ENCODE measurements at regions not wholly inside any gene's neighbourhood (a gene's known extent, or its start where the extent isn't known, plus 50 kb on each side); places are given as distances from the start of the nearest gene placed in this dataset.
"Not testable (repeated sequence)": the region's sequence is repeated elsewhere in the genome, so short reads cannot be mapped to it uniquely, and the experiment has no call there.

GRCh38 chr14:105765072-105765825, 238.9 kb downstream of the TMEM121 start:
- DNase-seq, result not testable (repeated sequence)

- no peak for DNase-seq
Observed at GRCh38 chr14:105765893-105766614, 239.7 kb downstream of the TMEM121 start.

GRCh38 chr14:105767315-105767714, 240.9 kb downstream of the TMEM121 start:
- no peak for DNase-seq

GRCh38 chr14:105768039-105768438, 241.7 kb downstream of the TMEM121 start:
- not testable (repeated sequence) for DNase-seq

DNA sequence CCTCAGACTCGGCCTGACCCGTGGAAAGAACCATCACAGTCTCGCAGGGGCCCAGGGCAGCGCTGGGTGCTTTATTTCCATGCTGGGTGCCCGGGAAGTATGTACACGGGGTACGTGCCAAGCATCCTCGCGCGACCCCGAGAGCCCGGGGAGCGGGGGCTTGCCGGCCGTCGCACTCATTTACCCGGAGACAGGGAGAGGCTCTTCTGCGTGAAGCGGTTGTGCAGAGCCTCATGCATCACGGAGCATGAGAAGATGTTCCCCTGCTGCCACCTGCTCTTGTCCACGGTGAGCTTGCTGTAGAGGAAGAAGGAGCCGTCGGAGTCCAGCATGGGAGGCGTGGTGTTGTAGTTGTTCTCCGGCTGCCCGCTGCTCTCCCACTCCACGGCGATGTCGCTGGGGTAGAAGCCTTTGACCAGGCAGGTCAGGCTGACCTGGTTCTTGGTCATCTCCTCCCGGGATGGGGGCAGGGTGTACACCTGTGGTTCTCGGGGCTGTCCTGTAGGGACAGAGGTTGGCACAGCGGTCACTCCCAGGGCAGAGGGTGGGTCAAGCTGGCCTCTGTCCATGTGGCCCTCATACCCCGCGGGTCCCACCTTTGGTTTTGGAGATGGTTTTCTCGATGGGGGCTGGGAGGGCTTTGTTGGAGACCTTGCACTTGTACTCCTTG, 242.8 kb downstream of the TMEM121 start:
- not testable (repeated sequence) for DNase-seq

DNA sequence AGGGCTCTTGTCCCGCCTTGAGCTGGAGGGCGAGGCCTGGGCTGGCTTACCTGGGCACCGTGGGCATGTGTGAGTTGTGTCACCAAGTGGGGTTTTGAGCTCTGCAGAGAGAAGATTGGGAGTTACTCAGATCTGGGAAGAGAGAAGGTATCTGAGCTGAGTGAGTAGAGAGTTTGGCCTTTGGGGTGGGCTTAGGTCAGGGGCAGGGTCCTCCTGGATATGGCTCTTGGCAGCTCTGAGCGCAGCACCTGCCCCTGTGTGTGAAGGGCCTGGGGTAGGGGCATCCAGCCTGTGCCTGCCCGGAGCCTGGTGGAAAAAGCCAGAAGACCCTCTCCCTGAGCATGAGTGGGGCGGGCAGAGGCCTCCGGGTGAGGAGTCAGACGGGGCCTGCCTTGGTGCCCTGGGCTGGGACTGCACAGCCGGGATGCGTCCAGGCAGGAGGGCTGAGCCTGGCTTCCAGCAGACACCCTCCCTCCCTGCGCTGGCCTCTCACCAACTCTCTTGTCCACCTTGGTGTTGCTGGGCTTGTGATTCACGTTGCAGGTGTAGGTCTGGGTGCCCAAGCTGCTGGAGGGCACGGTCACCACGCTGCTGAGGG, 244.3 kb downstream of the TMEM121 start:
- DNase-seq, result not testable (repeated sequence)

DNA sequence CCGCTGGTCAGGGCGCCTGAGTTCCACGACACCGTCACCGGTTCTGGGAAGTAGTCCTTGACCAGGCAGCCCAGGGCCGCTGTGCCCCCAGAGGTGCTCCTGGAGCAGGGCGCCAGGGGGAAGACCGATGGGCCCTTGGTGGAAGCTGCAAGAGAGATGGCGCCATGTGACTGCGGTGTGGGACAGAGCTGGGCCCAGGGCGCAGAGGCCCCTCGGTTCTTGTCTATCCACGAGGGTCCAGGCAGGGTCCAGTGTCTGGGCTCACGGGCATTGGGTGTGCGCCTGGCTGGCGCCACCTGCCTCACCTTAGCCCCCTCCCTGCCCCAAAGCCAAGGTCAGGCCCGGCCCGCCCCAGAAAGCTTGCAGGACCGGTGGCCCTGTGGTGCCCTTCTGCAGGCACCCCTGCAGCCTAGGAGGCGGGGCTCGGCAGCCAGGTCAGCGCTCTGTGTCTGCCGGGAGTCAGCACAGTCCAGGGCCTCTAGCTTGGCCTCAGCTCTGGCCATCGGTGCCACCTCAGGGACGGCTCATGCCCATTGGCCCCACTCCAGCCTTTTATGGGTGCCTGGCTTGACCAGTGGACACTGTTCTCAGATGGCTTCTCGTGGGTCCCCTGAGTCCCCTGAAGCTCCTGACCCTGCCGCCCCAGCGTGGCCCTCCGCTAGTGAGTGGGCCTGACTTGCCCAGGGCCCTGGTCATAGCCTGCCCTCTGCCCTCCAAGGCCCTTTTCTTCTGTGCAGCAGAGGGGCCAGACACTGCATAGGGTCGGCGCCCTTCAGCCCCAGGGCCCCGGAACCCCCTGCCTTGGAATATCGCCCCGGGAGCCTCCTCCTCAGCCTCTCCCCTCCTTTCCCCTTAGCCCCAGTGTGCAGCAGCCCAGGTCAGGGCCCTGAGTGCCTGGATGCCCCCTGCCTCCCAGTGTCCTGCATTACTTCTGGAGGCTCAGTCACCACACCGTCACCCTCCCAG, 245.2 kb downstream of the TMEM121 start:
- not testable (repeated sequence) for DNase-seq

- not testable (repeated sequence) for DNase-seq
Observed at GRCh38 chr14:105772710-105773250, 246.4 kb downstream of the TMEM121 start.

GRCh38 chr14:105773584-105773983, 247.2 kb downstream of the TMEM121 start:
- no peak for DNase-seq

DNA sequence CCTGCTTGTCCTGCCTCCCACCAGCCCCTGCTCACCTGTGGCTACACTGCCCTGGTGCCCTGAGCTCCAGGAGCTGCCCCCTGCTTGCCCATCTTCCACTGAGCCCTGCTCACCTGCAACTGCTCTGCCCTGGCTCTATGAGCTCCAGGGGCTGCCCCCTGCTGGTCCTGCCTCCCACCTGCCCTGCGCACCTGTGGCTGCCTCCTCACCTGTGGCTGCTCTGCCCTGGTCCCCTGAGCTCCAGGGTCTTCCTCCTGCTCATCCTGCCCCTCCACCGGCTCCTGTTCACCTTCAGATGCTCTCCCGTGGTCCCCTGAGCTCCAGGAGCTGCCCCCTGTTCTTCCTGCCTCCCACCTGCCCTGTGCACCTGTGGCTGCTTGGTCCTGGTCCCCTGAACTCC, 247.6 kb downstream of the TMEM121 start:
- DNase-seq, result no peak

- DNase-seq, result not testable (repeated sequence)
Observed at GRCh38 chr14:105774585-105775348, 248.4 kb downstream of the TMEM121 start.

- DNase-seq, result not testable (repeated sequence)
Observed at GRCh38 chr14:105775349-105775923, 249.1 kb downstream of the TMEM121 start.

DNA sequence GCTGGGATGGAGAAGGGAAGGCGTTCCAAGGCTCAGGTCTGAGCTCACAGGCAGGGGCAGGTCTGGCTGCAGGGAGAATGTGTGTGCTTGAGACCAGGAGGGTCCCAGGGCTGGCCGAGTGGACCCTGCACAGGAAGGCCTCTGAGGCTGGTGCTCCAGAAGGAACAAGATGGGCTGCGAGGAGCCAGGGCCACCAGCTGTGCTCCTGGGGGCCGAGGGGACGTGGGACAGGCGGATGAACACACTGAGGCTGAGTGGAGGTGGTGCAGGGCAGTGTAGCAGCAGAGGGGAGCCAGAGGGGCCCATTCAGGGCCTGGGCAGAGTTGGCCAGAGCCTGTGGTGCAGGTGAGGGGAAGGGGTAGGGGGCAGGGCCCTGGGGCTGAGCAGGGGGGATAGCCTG, 249.7 kb downstream of the TMEM121 start:
- not testable (repeated sequence) for DNase-seq

- DNase-seq, result no peak
Observed at GRCh38 chr14:105776924-105777323, 250.5 kb downstream of the TMEM121 start.

- no peak for DNase-seq
Observed at GRCh38 chr14:105783707-105784106, 257.3 kb downstream of the TMEM121 start.

DNA sequence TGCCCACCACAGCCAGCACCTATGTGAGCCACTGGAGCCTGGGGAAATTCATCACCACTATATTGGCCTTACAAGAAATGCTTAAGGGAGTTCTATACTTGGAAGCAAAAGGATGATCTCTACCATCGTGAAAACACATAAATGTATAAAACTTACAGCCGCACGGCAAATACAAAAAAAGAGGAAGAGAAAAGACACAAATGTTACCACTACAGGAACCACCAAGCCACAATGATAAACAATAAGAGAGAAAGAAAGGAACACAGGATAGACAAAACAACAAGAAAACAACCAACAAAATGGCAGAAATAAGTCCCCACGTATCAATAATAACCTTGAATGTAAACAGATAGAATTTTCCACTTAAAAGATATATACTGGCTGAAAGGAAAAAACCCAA, 267.5 kb downstream of the TMEM121 start:
- DNase-seq, result no peak

DNA sequence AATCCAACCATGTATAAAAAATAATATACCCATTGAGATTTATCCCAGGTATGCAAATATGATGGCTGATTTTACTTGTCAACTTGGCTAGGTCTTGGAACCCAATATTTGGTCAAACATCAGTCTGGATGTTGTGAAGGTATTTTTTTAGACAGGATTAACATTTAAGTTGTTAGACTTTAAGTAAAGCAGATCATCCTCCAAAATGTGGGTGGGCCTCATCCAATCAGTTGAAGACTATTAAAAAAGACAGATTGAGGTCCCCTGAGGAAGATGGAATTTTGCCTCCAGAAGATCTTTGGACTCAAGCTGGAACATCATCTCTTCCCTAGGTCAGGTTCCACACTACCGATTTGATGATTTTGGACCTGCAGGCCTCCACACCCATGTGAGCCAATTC, 271.2 kb downstream of the TMEM121 start:
- no peak for DNase-seq

DNA sequence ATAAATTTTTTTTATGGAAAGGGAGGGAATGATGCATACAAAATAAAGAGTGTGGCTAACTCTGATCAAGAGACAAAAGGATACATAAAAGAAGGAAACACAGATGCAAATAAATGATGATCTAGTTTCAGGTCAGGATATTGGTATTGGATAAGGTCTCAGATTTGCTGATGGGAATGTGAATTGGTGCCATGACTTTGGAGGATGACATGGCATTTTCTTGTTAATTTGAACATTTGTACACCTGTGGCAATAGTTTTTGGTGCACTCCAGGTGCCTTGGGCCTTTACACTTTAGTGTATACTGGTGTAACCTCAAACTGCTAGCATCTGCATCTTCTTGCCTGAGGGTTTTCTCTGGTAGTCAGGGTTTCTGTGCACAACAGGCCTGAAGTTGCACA, 279.3 kb downstream of the TMEM121 start:
- no peak for DNase-seq

DNA sequence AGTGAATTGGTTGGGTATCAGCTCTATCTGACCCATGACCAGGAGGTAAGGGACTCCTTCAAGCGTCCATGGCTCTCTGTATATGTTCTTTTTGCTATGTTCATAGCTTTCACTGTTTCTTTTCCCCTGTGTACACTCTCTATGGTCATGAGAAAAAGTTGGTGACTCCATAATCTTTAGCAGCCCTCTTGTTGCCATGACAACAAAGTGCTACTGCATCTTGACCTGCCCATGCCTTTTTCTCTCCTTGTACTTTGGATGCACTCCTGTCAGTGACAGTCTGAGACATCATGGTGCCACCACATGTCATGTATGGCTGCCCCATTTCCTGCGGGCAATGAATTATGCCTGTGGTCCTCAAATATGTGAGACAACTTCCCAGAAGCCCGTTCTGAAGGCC, 280.2 kb downstream of the TMEM121 start:
- DNase-seq, result no peak

- DNase-seq, result no peak
Observed at GRCh38 chr14:105817971-105818711, 291.8 kb downstream of the TMEM121 start.

Measured in left hindlimb (tissue), 1 donor.